K562 (cell line): ENCODE measurements at regions not wholly inside any gene's neighbourhood (a gene's known extent, or its start where the extent isn't known, plus 50 kb on each side); places are given as distances from the start of the nearest gene placed in this dataset.

Experiments used
- ATAC-seq: fragments of 200-7000 bp; cut with Tn5 transposase; 3 replicates; pipeline ENCODE4 v1.9.1; 2020; ENCODE audit warnings: moderate library complexity
- BruUV-seq: library from RNA; stranded (reverse); fragments of 400-500 nt; replicated peaks from 2 replicates; lab custom pipeline; 2021; lab: Mats Ljungman, UMichigan
- CTCF ChIA-PET: fragments of 300-600 bp; formaldehyde crosslinking; extraction: SDS; loops from one replicate; lab custom pipeline; 2021; ENCODE audit warnings: low intra/inter-chr PET ratio; lab: Yijun Ruan, JAX
- POLR2A ChIA-PET: fragments of 300-600, 350-650 bp; sonication (Branson Sonifier 250); formaldehyde crosslinking; extraction: SDS; loops from one replicate; lab custom pipeline; 2021; ENCODE audit warnings: antibody characterized with exemption, inconsistent platforms; lab: Yijun Ruan, JAX
- DNase-seq, 4 experiments: peaks; one replicate each; pipeline versions ENCODE4 v3.0.0 to v3.0.0-alpha.2; 2011 to 2018; ENCODE audit warnings: low spot score in 3 of 4, mixed read lengths in 3 of 4; ENCODE audit errors: extremely low read depth in 1 of 4
- FAIRE-seq: peaks from 2 replicates; lab custom pipeline; 2011; peaks lifted over from hg19 to GRCh38; lab: Jason Lieb, UNC
- H2AFZ ChIP-seq: 2 replicates; pipeline ENCODE4 v1.6.0; 2011; ENCODE audit warnings: low read depth, low read length, control low read depth, inconsistent platforms
- H3K27ac ChIP-seq: fragments of 200-600 bp; 3 replicates; pipeline ENCODE4 v1.8.0; 2011; ENCODE audit warnings: low read depth, mild to moderate bottlenecking, control low read depth, inconsistent platforms, low read length, moderate library complexity, mixed read lengths; ENCODE audit errors: extremely low read depth
- H3K27me3 ChIP-seq, 2 experiments: fragments of 300-600 bp in 1 of 2; 2 replicates in 1 of 2; 3 replicates in 1 of 2; pipeline versions ENCODE4 v1.6.0 to v1.8.0; 2011; ENCODE audit warnings: inconsistent platforms in 2 of 2, low read length in 2 of 2, mild to moderate bottlenecking in 1 of 2, mixed read lengths in 1 of 2, moderate library complexity in 1 of 2; ENCODE audit not compliant: control insufficient read depth in 2 of 2, insufficient read depth in 2 of 2
- H3K36me3 ChIP-seq: fragments of 300-600 bp; 3 replicates; pipeline ENCODE4 v1.8.0; 2011; ENCODE audit warnings: mild to moderate bottlenecking, low read length, inconsistent platforms; ENCODE audit not compliant: control insufficient read depth, insufficient read depth
- H3K4me1 ChIP-seq, 2 experiments: fragments of 200-600 bp in 1 of 2; replicated peaks in 1 of 2; 2 replicates in 1 of 2; 3 replicates in 1 of 2; pipeline versions ENCODE4 v1.5.1 to v1.8.0; 2011; ENCODE audit warnings: inconsistent platforms in 2 of 2, low read length in 2 of 2, mild to moderate bottlenecking in 1 of 2, mixed read lengths in 1 of 2, moderate library complexity in 1 of 2; ENCODE audit not compliant: control insufficient read depth in 2 of 2, insufficient read depth in 2 of 2
- H3K4me2 ChIP-seq: 2 replicates; pipeline ENCODE4 v1.6.1; 2011; ENCODE audit warnings: low read length, control low read depth, inconsistent platforms, mixed read lengths; ENCODE audit not compliant: insufficient read depth
- H3K4me3 ChIP-seq: fragments of 200-600 bp; sonication (generic), shearing (Covaris generic); 2 replicates; pipeline ENCODE4 v1.5.1; 2016; ENCODE audit warnings: control low read depth, inconsistent platforms
- H3K79me2 ChIP-seq: fragments of 200-600 bp; 3 replicates; pipeline ENCODE4 v1.8.0; 2011; ENCODE audit warnings: low read length, inconsistent platforms; ENCODE audit not compliant: control insufficient read depth, insufficient read depth
- H3K9ac ChIP-seq, 2 experiments: 2 replicates each; pipeline versions ENCODE4 v1.6.0 to v1.6.1; 2011; ENCODE audit warnings: low read depth in 2 of 2, low read length in 2 of 2, control low read depth in 1 of 2, inconsistent platforms in 1 of 2, mild to moderate bottlenecking in 1 of 2, mixed read lengths in 1 of 2; ENCODE audit not compliant: insufficient read depth in 1 of 2
- H3K9me1 ChIP-seq: one replicate; pipeline ENCODE4 v1.6.0; 2011; ENCODE audit warnings: inconsistent platforms, mild to moderate bottlenecking, low read length, moderate library complexity; ENCODE audit not compliant: control insufficient read depth, insufficient read depth
- H3K9me3 ChIP-seq: replicated peaks from 2 replicates; pipeline ENCODE4 v1.5.1; 2011; ENCODE audit warnings: low read depth, low read length, inconsistent platforms; ENCODE audit not compliant: control insufficient read depth, insufficient read depth
- H4K20me1 ChIP-seq: replicated peaks from 2 replicates; pipeline ENCODE4 v1.6.1; 2011; ENCODE audit warnings: low read length, inconsistent platforms, mixed read lengths; ENCODE audit not compliant: control insufficient read depth, insufficient read depth
- AFF4 ChIP-seq: sonication (generic); formaldehyde crosslinking; IDR thresholded peaks from 2 replicates; pipeline ENCODE4 v1.8.0; 2023; ENCODE audit warnings: mild to moderate bottlenecking, missing genetic modification reagents
- C11orf30 ChIP-seq: fragments of 450-650 bp; IDR thresholded peaks from 2 replicates; pipeline ENCODE4 v1.6.1; 2016; ENCODE audit warnings: low read depth, mild to moderate bottlenecking
- MAFG ChIP-seq: fragments of 450-650 bp; conservative IDR thresholded peaks from 2 replicates; pipeline ENCODE4 v1.6.1; 2016; ENCODE audit warnings: missing genetic modification characterization, missing compliant biosample characterization
- NR0B1 ChIP-seq: fragments of 450-650 bp; IDR thresholded peaks from one replicate; pipeline ENCODE4 v1.6.1; 2018; ENCODE audit warnings: mild to moderate bottlenecking, moderate library complexity; ENCODE audit not compliant: partially characterized antibody
- PPARD ChIP-seq: fragments of 250-450 bp; sonication (Bioruptor Pico); IDR thresholded peaks from 2 replicates; pipeline ENCODE4 v1.8.0; 2022; ENCODE audit warnings: inconsistent platforms, mild to moderate bottlenecking, moderate library complexity
- TCF7L2 ChIP-seq: fragments of 150-350 bp; IDR thresholded peaks from 2 replicates; pipeline ENCODE4 v1.6.1; 2016; ENCODE audit warnings: low read depth, mild to moderate bottlenecking, low read length, moderate library complexity
- THRB ChIP-seq: fragments of 450-650 bp; formaldehyde crosslinking; conservative IDR thresholded peaks from 2 replicates; pipeline ENCODE4 v1.4.0; 2022; ENCODE audit warnings: mild to moderate bottlenecking, missing genetic modification characterization
- ZFP1 ChIP-seq: fragments of 450-650 bp; formaldehyde crosslinking; IDR thresholded peaks from 2 replicates; pipeline ENCODE4 v1.4.0; 2020; ENCODE audit warnings: mild to moderate bottlenecking, mixed read lengths
- ZNF316 ChIP-seq: fragments of 450-650 bp; IDR thresholded peaks from 2 replicates; pipeline ENCODE4 v1.6.1; 2016
- WGBS: fragments of 100-300 bp; shearing (Covaris generic); methylation state at CpG from one replicate; pipeline ENCODE4 v1.1.6; 2016; ENCODE audit warnings: low coverage, mixed read lengths; ENCODE audit not compliant: insufficient coverage; ENCODE audit errors: missing lambda C conversion rate; 5-methylcytosine and 5-hydroxymethylcytosine counted together
- in situ Hi-C: fragments of 300-500 bp; cut with MboI; formaldehyde crosslinking; loops from 4 replicates; pipeline ENCODE4 v1.15.0; 2018; ENCODE audit warnings: inconsistent platforms, mixed read lengths
- intact Hi-C: fragments of 100-400 bp; cut with micrococcal nuclease; formaldehyde crosslinking; loops from 2 replicates; pipeline ENCODE4 v1.14.2; 2022

GRCh38 chr2:173669888-173670287 lies 295.3 kb downstream of the SP3 start (continued):
- no peak for TF ChIP-seq AFF4 (CRISPR knock-in tag)
- TF ChIP-seq NR0B1, result no peak
- TF ChIP-seq ZFP1 (CRISPR knock-in tag), result no peak

GRCh38 chr2:173672573-173673340 lies 292.4 kb downstream of the SP3 start:
- in situ Hi-C loops, result no loop called here
- H3K27me3 ChIP-seq, result no peaks in the 10 kb centered on the region; a peak in 1 of 5 replicates
- CTCF ChIA-PET, result no interaction called here

More at GRCh38 chr2:173672573-173673340, 292.4 kb downstream of the SP3 start:
- Histone ChIP-seq H4K20me1 (no peaks in the 10 kb centered on the region), H3K79me2 (no peaks in the 10 kb centered on the region), H3K36me3 (no peaks in the 10 kb centered on the region), H2AFZ (no peak overlapping the region), H3K9ac (no peak overlapping the region), H3K9me3 (no peaks in the 10 kb centered on the region), H3K4me1 (no peaks in the 10 kb centered on the region), H3K9me1 (no peaks in the 10 kb centered on the region), H3K27ac (no peak overlapping the region), H3K4me3 (no peak overlapping the region), H3K4me2 (no peak overlapping the region)
- TF ChIP-seq C11orf30 (peak; percentile 46; the same call in 1 of the 2 replicates), MAFG (tag) (peak; percentile 34; the same call in 1 of the 2 replicates), ZNF316 (peak; percentile 77), TCF7L2 (no peak), THRB (CRISPR knock-in tag) (no peak), PPARD (CRISPR knock-in tag) (no peak)
- BruUV-seq, result no TSS peak
- WGBS, result 0% methylated on average over 3 of the region's 3 CpGs
- intact Hi-C loops, result no loop called here
- FAIRE-seq (no peak), ATAC-seq (no peak), DNase-seq (no peak)
- POLR2A ChIA-PET, result interaction anchor here (0.7 kb wide), 1 partner anchor 147 kb away, joined by 3 read pairs; no protein-coding TSS in a partner anchor
